Activated CD4-positive, alpha-beta T cell treated with anti-CD3 and anti-CD28 coated beads, Interleukin-10, Interleukin-2, amounts not matched to agents 100 ng/mL and 50 ng/mL, durations not matched to agents 16 hours and 8 hours (primary cell): ENCODE measurements at regions not wholly inside any gene's neighbourhood (a gene's known extent, or its start where the extent isn't known, plus 50 kb on each side); places are given as distances from the start of the nearest gene placed in this dataset.

ENCODE experiments used
- DNase-seq: peaks from one replicate; pipeline ENCODE4 v3.0.0-alpha.2; 2020

- DNase-seq = no peak
These were observed 100.7 kb upstream of the PLET1 start for GRCh38 chr11:112361396-112361795.

- DNase-seq = no peak
These were observed 102.9 kb upstream of the PLET1 start for GRCh38 chr11:112363527-112363926.

- DNase-seq = no peak
These were observed 104.4 kb upstream of the PLET1 start for GRCh38 chr11:112364962-112365481.

- DNase-seq = no peak
These were observed 105.4 kb upstream of the PLET1 start for GRCh38 chr11:112366012-112366411.

GRCh38 chr11:112366777-112367176, 106.1 kb upstream of the PLET1 start:
- no peak for DNase-seq

GRCh38 chr11:112367461-112367860, 106.8 kb upstream of the PLET1 start:
- DNase-seq = no peak

- no peak for DNase-seq
These were observed 107.2 kb upstream of the PLET1 start for GRCh38 chr11:112367895-112368294.

- no peak for DNase-seq
These were observed 107.7 kb upstream of the PLET1 start for GRCh38 chr11:112368381-112368780.

- DNase-seq = no peak
These were observed 108.7 kb upstream of the PLET1 start for GRCh38 chr11:112369374-112369773.

- no peak for DNase-seq
These were observed 109.3 kb upstream of the PLET1 start for GRCh38 chr11:112369916-112370315.

- no peak for DNase-seq
These were observed 114.0 kb upstream of the PLET1 start for GRCh38 chr11:112374486-112375140.

- DNase-seq = no peak
These were observed 117.3 kb upstream of the PLET1 start for GRCh38 chr11:112377946-112378345.

- DNase-seq = no peak
These were observed 119.8 kb upstream of the PLET1 start for GRCh38 chr11:112380464-112380863.

GRCh38 chr11:112381578-112381977, 120.9 kb upstream of the PLET1 start:
- no peak for DNase-seq

- no peak for DNase-seq
These were observed 121.9 kb upstream of the PLET1 start for GRCh38 chr11:112382561-112382960.

GRCh38 chr11:112388496-112388895, 127.8 kb upstream of the PLET1 start:
- no peak for DNase-seq

GRCh38 chr11:112391086-112391485, 130.4 kb upstream of the PLET1 start:
- no peak for DNase-seq

GRCh38 chr11:112392904-112393303, 132.2 kb upstream of the PLET1 start:
- DNase-seq = no peak

- no peak for DNase-seq
These were observed 133.6 kb upstream of the PLET1 start for GRCh38 chr11:112394304-112394703.

GRCh38 chr11:112396076-112396475, 135.4 kb upstream of the PLET1 start:
- no peak for DNase-seq

GRCh38 chr11:112398798-112399478, 138.3 kb upstream of the PLET1 start:
- DNase-seq = no peak

- no peak for DNase-seq
These were observed 139.9 kb upstream of the PLET1 start for GRCh38 chr11:112400476-112401014.

- DNase-seq = no peak
These were observed 140.5 kb upstream of the PLET1 start for GRCh38 chr11:112401036-112401769.

GRCh38 chr11:112403432-112403831, 142.8 kb upstream of the PLET1 start:
- no peak for DNase-seq
